Panc1 (cell line): ENCODE measurements at regions not wholly inside any gene's neighbourhood (a gene's known extent, or its start where the extent isn't known, plus 50 kb on each side); places are given as distances from the start of the nearest gene placed in this dataset.

Experiments used
- ATAC-seq: fragments of 200-7000 bp; cut with Tn5 transposase; 2 replicates; pipeline ENCODE4 v1.9.1; 2020; ENCODE audit warnings: mild to moderate bottlenecking, moderate library complexity
- BruUV-seq: library from RNA; stranded (reverse); fragments of 400-500 nt; replicated peaks from 2 replicates; lab custom pipeline; 2021; lab: Mats Ljungman, UMichigan
- CTCF ChIA-PET: fragments of 300-600 bp; sonication (Branson Sonifier 250); formaldehyde crosslinking; loops from one replicate; lab custom pipeline; 2022; ENCODE audit warnings: antibody characterized with exemption; lab: Charles Lee
- POLR2A ChIA-PET: fragments of 300-600 bp; sonication (Branson Sonifier 250); formaldehyde crosslinking; loops from one replicate; lab custom pipeline; 2022; ENCODE audit warnings: antibody characterized with exemption; lab: Charles Lee
- DNase-seq: peaks from one replicate; pipeline ENCODE4 v3.0.0-alpha.2; 2010; ENCODE audit warnings: low read depth, low spot score
- H3K27ac ChIP-seq: 2 replicates; pipeline ENCODE4 v1.5.1; 2011; ENCODE audit warnings: mild to moderate bottlenecking, low read length, inconsistent platforms
- H3K27me3 ChIP-seq: fragments of 200-500 bp; sonication (Bioruptor generic); 2 replicates; pipeline ENCODE4 v1.6.0; 2014; ENCODE audit warnings: low read length, inconsistent platforms; ENCODE audit not compliant: control insufficient read depth, insufficient read depth
- H3K36me3 ChIP-seq: fragments of 200-500 bp; sonication (Bioruptor generic); 2 replicates; pipeline ENCODE4 v1.5.1; 2014; ENCODE audit warnings: inconsistent platforms, mild to moderate bottlenecking, low read length, moderate library complexity; ENCODE audit not compliant: control insufficient read depth, insufficient read depth
- H3K4me1 ChIP-seq: 2 replicates; pipeline ENCODE4 v1.5.1; 2011; ENCODE audit warnings: inconsistent platforms, mild to moderate bottlenecking, low read length, moderate library complexity; ENCODE audit not compliant: control insufficient read depth, insufficient read depth
- H3K4me3 ChIP-seq, 2 experiments: 2 replicates each; pipeline ENCODE4 v1.5.1; 2011 to 2012; ENCODE audit warnings: low read depth in 2 of 2, low read length in 2 of 2, mild to moderate bottlenecking in 2 of 2, inconsistent platforms in 1 of 2, moderate library complexity in 1 of 2
- H3K9me3 ChIP-seq: fragments of 200-500 bp; sonication (Bioruptor generic); 2 replicates; pipeline ENCODE4 v1.5.1; 2014; ENCODE audit warnings: low read depth, mild to moderate bottlenecking, inconsistent platforms, low read length, moderate library complexity; ENCODE audit not compliant: control insufficient read depth, insufficient read depth
- POLR2AphosphoS5 ChIP-seq: IDR thresholded peaks from 2 replicates; pipeline ENCODE4 v1.6.1; 2012; ENCODE audit warnings: mild to moderate bottlenecking, low read depth, low read length, moderate library complexity
- SIN3A ChIP-seq: IDR thresholded peaks from 2 replicates; pipeline ENCODE4 v1.6.1; 2012; ENCODE audit warnings: low read depth, mild to moderate bottlenecking, low read length, moderate library complexity, borderline replicate concordance; ENCODE audit not compliant: insufficient read depth
- TCF7L2 ChIP-seq: IDR thresholded peaks from 2 replicates; pipeline ENCODE4 v1.6.1; 2011; ENCODE audit warnings: mild to moderate bottlenecking, low read depth, low read length, inconsistent platforms
- in situ Hi-C: cut with HindIII; loops from 2 replicates; pipeline ENCODE4 v1.10.0; 2016; ENCODE audit warnings: low sequenced_read_pairs, low pct_unique_long_range_greater_than_20kb
- intact Hi-C: fragments of 100-400 bp; cut with micrococcal nuclease; formaldehyde crosslinking; loops from one replicate; pipeline ENCODE4 v1.10.0; 2022; ENCODE audit not compliant: unreplicated experiment
- TF ChIP-seq, protein P1 (sequence below), 2 experiments: IDR thresholded peaks; 2 replicates each; pipeline ENCODE4 v1.6.1; 2011 to 2012; ENCODE audit warnings: low read depth in 2 of 2, control low read depth in 1 of 2, low read length in 1 of 2, mild to moderate bottlenecking in 1 of 2, moderate library complexity in 1 of 2; ENCODE audit not compliant: insufficient read depth in 1 of 2
- TF ChIP-seq, protein P2 (sequence below): fragments of 450-650 bp; IDR thresholded peaks from 2 replicates; pipeline ENCODE4 v1.5.1; 2017; ENCODE audit warnings: mild to moderate bottlenecking

DNA sequence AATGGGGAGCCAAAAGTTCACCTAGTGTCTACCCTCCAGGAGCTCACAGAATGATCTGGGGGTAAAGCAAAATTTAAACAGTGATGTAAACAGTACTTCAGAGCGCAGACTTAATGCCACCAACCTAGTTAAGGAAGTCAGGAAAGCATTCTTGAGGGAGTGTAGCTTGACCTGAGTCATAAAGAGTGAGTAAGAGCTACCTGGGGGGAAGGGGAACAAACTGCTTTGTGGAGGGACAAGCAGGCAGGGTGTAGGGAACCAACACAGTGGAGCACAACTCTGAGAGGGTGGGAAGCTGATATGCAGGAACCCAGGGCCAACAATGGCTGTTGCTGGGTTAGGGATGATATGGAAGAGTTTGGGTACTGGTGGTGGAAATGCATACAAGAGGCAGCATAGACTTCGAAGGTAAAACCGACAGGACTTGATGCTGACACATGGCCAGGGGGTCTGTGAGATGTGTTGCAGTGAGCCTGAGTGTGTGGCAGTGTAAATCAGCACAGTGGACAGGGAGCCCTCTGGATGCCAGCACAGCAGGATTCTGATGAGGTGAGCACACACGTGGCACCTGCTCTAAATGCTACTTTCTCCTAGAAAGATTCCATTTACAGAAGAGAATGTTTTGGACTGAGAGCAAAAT lies 58.3 kb upstream of the CYP2D6 start:
- no peaks in the 10 kb centered on the region for H3K27me3 ChIP-seq
- intact Hi-C loops = no loop called here
- no peak for DNase-seq
- H3K27ac ChIP-seq = no peak overlapping the region
- H3K4me3 ChIP-seq = no peak overlapping the region
- peak; percentile 80 for ATAC-seq
- ChIA-PET POLR2A (interaction anchor here (0.6 kb wide), 2 partner anchors 114 to 264 kb away, joined by 3 to 6 read pairs; no protein-coding TSS in a partner anchor), CTCF (no interaction called here)
- H3K36me3 ChIP-seq = no peaks in the 10 kb centered on the region; the same call in 1 of the 2 replicates
- no TSS peak for BruUV-seq
- in situ Hi-C loops = no loop called here
- H3K9me3 ChIP-seq = no peaks in the 10 kb centered on the region
- peaks cover 6% of the 10 kb centered on the region for H3K4me1 ChIP-seq
- no peak for TF ChIP-seq POLR2AphosphoS5
- TF ChIP-seq, protein P1, sequence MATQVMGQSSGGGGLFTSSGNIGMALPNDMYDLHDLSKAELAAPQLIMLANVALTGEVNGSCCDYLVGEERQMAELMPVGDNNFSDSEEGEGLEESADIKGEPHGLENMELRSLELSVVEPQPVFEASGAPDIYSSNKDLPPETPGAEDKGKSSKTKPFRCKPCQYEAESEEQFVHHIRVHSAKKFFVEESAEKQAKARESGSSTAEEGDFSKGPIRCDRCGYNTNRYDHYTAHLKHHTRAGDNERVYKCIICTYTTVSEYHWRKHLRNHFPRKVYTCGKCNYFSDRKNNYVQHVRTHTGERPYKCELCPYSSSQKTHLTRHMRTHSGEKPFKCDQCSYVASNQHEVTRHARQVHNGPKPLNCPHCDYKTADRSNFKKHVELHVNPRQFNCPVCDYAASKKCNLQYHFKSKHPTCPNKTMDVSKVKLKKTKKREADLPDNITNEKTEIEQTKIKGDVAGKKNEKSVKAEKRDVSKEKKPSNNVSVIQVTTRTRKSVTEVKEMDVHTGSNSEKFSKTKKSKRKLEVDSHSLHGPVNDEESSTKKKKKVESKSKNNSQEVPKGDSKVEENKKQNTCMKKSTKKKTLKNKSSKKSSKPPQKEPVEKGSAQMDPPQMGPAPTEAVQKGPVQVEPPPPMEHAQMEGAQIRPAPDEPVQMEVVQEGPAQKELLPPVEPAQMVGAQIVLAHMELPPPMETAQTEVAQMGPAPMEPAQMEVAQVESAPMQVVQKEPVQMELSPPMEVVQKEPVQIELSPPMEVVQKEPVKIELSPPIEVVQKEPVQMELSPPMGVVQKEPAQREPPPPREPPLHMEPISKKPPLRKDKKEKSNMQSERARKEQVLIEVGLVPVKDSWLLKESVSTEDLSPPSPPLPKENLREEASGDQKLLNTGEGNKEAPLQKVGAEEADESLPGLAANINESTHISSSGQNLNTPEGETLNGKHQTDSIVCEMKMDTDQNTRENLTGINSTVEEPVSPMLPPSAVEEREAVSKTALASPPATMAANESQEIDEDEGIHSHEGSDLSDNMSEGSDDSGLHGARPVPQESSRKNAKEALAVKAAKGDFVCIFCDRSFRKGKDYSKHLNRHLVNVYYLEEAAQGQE (IDR thresholded peaks at IDR 0.05; ENCODE audit: insufficient read depth in 1 of 2, low read depth in 2 of 2, low read length in 1 of 2) = peak in 1 of 2 experiments; percentile 24; a peak in 1 of 4 replicates

DNA sequence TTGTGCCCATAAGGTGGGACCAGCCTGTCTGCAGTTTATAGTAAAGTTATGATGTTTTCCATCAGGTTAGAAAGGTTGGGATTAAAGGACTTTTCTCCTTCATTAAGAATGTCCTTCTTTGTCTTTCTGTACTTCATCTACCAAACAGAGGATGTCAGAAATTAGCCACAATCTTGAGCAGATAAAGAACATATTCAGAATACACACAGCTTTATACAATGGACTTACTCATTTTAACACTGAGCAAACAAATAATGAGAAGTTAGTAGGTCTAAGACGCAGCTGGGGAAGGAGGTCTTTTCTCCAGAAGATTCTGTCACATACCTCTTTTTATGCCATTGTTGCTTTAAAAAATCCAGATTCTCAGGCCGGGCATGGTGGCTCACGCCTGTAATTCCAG lies 57.0 kb upstream of the CYP2D6 start:
- in situ Hi-C loops (no loop called here), intact Hi-C loops (no loop called here)
- no peaks in the 10 kb centered on the region for H3K9me3 ChIP-seq
- POLR2A ChIA-PET = no interaction called here
- CTCF ChIA-PET = no interaction called here
- no peaks in the 10 kb centered on the region; the same call in 1 of the 2 replicates for H3K36me3 ChIP-seq
- TF ChIP-seq POLR2AphosphoS5 (no peak), TCF7L2 (no peak), SIN3A (no peak)
- TF ChIP-seq, protein P1 (IDR thresholded peaks at IDR 0.05; ENCODE audit: insufficient read depth in 1 of 2, low read depth in 2 of 2, low read length in 1 of 2) = no peak
- TF ChIP-seq, protein P2, sequence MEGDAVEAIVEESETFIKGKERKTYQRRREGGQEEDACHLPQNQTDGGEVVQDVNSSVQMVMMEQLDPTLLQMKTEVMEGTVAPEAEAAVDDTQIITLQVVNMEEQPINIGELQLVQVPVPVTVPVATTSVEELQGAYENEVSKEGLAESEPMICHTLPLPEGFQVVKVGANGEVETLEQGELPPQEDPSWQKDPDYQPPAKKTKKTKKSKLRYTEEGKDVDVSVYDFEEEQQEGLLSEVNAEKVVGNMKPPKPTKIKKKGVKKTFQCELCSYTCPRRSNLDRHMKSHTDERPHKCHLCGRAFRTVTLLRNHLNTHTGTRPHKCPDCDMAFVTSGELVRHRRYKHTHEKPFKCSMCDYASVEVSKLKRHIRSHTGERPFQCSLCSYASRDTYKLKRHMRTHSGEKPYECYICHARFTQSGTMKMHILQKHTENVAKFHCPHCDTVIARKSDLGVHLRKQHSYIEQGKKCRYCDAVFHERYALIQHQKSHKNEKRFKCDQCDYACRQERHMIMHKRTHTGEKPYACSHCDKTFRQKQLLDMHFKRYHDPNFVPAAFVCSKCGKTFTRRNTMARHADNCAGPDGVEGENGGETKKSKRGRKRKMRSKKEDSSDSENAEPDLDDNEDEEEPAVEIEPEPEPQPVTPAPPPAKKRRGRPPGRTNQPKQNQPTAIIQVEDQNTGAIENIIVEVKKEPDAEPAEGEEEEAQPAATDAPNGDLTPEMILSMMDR = no peak
- no peaks in the 10 kb centered on the region for H3K27me3 ChIP-seq
- no peak overlapping the region for H3K27ac ChIP-seq
- BruUV-seq = no TSS peak
- ATAC-seq (no peak), DNase-seq (no peak)
- H3K4me3 ChIP-seq = no peak overlapping the region
- H3K4me1 ChIP-seq = peaks cover 6% of the 10 kb centered on the region
